Upper lobe of left lung (tissue), 6 donors: ENCODE measurements at regions not wholly inside any gene's neighbourhood (a gene's known extent, or its start where the extent isn't known, plus 50 kb on each side); places are given as distances from the start of the nearest gene placed in this dataset.

ENCODE experiments used
- ATAC-seq, 2 donors: fragments of 200-7000 bp; cut with Tn5 transposase; one replicate each; pipeline ENCODE4 v1.9.1; 2022; ENCODE audit warnings: mild to moderate bottlenecking in 2 of 2, moderate library complexity in 2 of 2; ENCODE audit not compliant: low FRiP score in 2 of 2
- DNase-seq, 2 donors: peaks; one replicate each; pipeline ENCODE4 v3.0.0-alpha.2; 2019 to 2020
- H3K27ac ChIP-seq, 4 donors: fragments of 200-600 bp; sonication (generic); one replicate each; pipeline ENCODE4 v1.5.1; 2016 to 2019
- H3K27me3 ChIP-seq, 4 donors: fragments of 200-600 bp; sonication (generic); one replicate each; pipeline ENCODE4 v1.5.1; 2017 to 2019
- H3K36me3 ChIP-seq, 4 donors: fragments of 200-600 bp; sonication (generic); one replicate each; pipeline ENCODE4 v1.5.1; 2016 to 2019
- H3K4me1 ChIP-seq, 4 donors: fragments of 200-600 bp; sonication (generic); one replicate each; pipeline ENCODE4 v1.5.1; 2018 to 2019
- H3K4me3 ChIP-seq, 4 donors: fragments of 200-600 bp; sonication (generic); one replicate each; pipeline ENCODE4 v1.5.1; 2017 to 2019; ENCODE audit warnings: mild to moderate bottlenecking in 2 of 4, moderate library complexity in 1 of 4
- H3K9me3 ChIP-seq, 4 donors: fragments of 200-600 bp; sonication (generic); one replicate each; pipeline ENCODE4 v1.5.1; 2018 to 2019
- EP300 ChIP-seq, 4 donors: sonication (generic); formaldehyde crosslinking; IDR thresholded peaks; one replicate each; pipeline ENCODE4 v1.5.1; 2017; ENCODE audit warnings: antibody characterized with exemption in 4 of 4, control low read depth in 2 of 4
- POLR2A ChIP-seq, 4 donors: fragments of 450-650 bp; IDR thresholded peaks; one replicate each; pipeline ENCODE4 v1.5.1; 2016 to 2017; ENCODE audit warnings: antibody characterized with exemption in 4 of 4, mild to moderate bottlenecking in 2 of 4
- POLR2AphosphoS5 ChIP-seq, 2 donors: sonication (generic); formaldehyde crosslinking; IDR thresholded peaks; one replicate each; pipeline ENCODE4 v1.5.1; 2017; ENCODE audit warnings: antibody characterized with exemption in 2 of 2
- WGBS, 2 donors: methylation state at CpG; one replicate each; pipeline ENCODE4 v1.1.5; 2017 to 2018; 5-methylcytosine and 5-hydroxymethylcytosine counted together
- TF ChIP-seq, protein P1 (sequence below), 6 experiments: fragments of 450-650 bp in 4 of 6; fragments of 200-600 bp in 2 of 6; sonication (generic) in 2 of 6; IDR thresholded peaks; one replicate each; pipeline ENCODE4 v1.5.1; 2016 to 2019; ENCODE audit warnings: antibody characterized with exemption in 6 of 6
- donor health status: DM: no; HTN: no; CAD: no; lungs with moderate emphysema.
- donor health status: DM: no; HTN: yes; CAD: no; lungs with severe emphysema.

DNA sequence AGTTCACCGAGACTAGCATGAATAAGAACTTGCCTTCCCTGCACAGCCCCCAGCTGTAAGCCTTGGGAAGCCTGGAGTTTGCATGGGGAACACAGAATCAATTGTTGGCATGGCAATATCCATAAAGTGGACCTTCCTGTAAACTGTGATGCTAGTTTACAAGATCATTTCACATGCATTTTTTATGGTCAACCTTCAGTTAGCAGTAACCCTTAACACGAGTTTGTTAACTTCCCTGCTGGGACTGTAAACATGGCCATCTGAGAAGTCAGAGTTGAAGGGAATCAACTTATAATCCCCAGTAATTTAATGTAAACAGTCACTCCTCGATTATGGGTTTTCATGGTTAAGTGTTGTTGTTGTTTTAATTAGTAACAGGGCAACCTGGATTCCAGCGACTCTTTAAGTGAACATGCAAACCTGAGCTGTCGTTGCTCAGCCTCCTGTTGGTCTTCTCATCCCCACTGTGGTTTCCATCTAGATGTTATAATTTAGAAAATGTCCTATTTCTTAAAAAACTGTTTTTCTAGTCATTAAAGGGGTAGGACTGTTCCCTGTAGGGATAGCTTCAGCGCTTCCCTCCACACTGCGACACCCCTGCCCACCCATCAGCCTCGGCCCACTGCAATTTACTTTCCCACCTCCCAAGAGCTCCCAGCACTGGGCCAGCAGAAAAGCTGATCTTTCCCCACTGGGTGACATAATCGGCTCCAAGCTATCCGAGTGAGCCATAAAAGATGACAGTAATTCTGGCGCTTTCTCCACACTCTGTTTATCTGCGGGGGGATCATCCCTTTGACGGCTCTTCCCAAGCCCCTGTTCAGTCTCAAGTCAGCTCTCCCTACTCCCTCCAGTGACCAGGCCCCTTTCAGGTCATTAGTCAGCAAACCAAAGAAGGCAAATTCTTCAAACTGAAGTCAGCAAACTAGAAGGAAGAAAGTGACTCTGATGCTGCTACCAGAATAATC is 107.6 kb upstream of the IPO9 start:
- 76 to 80% methylated on average over 13 of the region's 13 CpGs for WGBS, 2 donors
- H3K27me3 ChIP-seq, result no peaks in the 10 kb centered on the region
- no peak overlapping the region for H3K4me3 ChIP-seq
- H3K36me3 ChIP-seq, result peaks cover 0 to 8% (median 3%) of the 10 kb centered on the region in 4 donors
- H3K27ac ChIP-seq, result peak overlapping the region in 2 of 4 donors; percentile 19 to 70
- no peaks in the 10 kb centered on the region for H3K9me3 ChIP-seq
- ATAC-seq, result peak in 1 of 2 donors; percentile 65
- peaks cover 7 to 32% (median 26%) of the 10 kb centered on the region in 4 donors for H3K4me1 ChIP-seq
- TF ChIP-seq POLR2AphosphoS5 (IDR thresholded peaks at IDR 0.05), result no peak
- TF ChIP-seq, protein P1, sequence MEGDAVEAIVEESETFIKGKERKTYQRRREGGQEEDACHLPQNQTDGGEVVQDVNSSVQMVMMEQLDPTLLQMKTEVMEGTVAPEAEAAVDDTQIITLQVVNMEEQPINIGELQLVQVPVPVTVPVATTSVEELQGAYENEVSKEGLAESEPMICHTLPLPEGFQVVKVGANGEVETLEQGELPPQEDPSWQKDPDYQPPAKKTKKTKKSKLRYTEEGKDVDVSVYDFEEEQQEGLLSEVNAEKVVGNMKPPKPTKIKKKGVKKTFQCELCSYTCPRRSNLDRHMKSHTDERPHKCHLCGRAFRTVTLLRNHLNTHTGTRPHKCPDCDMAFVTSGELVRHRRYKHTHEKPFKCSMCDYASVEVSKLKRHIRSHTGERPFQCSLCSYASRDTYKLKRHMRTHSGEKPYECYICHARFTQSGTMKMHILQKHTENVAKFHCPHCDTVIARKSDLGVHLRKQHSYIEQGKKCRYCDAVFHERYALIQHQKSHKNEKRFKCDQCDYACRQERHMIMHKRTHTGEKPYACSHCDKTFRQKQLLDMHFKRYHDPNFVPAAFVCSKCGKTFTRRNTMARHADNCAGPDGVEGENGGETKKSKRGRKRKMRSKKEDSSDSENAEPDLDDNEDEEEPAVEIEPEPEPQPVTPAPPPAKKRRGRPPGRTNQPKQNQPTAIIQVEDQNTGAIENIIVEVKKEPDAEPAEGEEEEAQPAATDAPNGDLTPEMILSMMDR (IDR thresholded peaks at IDR 0.05), result no peak
- no peak for TF ChIP-seq EP300 (IDR thresholded peaks at IDR 0.05)
- TF ChIP-seq POLR2A (IDR thresholded peaks at IDR 0.05), result no peak
- DNase-seq, result no peak

DNA sequence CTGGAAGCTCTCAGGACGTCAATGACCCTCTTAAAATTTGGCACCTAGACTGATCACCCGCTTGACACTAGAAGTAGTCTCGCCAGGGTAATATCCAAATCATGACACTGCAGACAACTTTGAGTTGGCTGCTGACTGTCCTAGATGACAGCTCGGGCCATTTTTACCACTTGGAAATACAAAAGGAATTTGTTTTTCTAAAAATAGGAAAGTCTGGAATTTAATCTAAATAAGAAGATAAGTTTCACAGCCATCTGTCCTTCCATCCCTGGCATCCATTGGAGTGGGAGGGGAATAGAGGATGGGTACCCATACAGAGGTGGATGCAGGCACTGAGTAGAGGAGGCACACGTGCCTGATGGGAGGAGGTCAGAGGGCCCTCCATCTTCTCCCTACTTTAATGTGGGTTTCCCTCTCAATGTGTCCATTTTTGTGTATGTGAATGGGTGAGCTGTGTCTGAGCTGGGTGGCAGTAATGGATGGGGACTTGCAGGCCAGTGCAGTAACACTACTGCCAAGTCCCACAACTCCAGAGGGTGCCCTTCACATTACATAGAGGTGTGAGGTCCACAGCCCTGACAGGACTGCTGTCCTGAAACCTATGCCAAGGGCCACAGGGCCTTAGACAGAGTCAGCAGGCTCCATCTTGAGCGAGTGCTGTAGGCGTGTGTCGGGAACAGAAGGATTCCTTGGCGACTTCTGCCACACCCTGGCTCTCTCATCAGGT is 104.8 kb upstream of the IPO9 start:
- Histone ChIP-seq H3K4me1 (peaks cover 0 to 33% (median 18%) of the 10 kb centered on the region in 4 donors), H3K27ac (peak overlapping the region; percentile 23 to 73 (median 48))

DNA sequence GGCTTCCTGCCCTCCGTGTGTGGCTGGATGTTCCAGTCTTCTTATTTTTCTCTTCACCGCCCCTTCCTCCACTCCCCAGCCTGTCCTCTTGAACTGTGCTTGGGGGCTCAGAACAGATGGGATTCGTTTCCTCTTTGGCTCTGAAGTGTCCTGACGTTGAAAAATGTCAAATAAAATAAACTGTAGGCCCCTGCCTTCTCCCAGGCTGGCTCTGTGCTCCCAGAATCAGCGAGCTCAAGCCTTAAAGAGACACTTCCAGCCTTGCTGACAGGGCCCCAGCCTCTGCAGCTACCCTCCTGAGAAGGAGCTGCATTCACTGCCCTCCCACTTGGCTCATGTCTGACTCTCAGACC is 104.2 kb upstream of the IPO9 start:
- H3K4me1 ChIP-seq, result peaks cover 0 to 28% (median 13%) of the 10 kb centered on the region in 4 donors
- 55 to 65% methylated on average over 5 of the region's 5 CpGs for WGBS, 2 donors
- H3K9me3 ChIP-seq, result no peaks in the 10 kb centered on the region
- no peak overlapping the region for H3K4me3 ChIP-seq
- H3K36me3 ChIP-seq, result no peaks in the 10 kb centered on the region
- ATAC-seq, result no peak
- DNase-seq, result no peak
- peak overlapping the region; percentile 23 to 73 (median 48) for H3K27ac ChIP-seq
- H3K27me3 ChIP-seq, result no peaks in the 10 kb centered on the region
- TF ChIP-seq EP300 (IDR thresholded peaks at IDR 0.05), result no peak
- no peak for TF ChIP-seq POLR2A (IDR thresholded peaks at IDR 0.05)
- peak in 1 of 2 donors; percentile 40 for TF ChIP-seq POLR2AphosphoS5 (IDR thresholded peaks at IDR 0.05)
- TF ChIP-seq, protein P1 (IDR thresholded peaks at IDR 0.05), result no peak

More for the DNA sequence above, 104.8 kb upstream of the IPO9 start:
- Histone ChIP-seq H3K27me3 (no peaks in the 10 kb centered on the region), H3K9me3 (no peaks in the 10 kb centered on the region), H3K4me3 (no peak overlapping the region), H3K36me3 (no peaks in the 10 kb centered on the region)
- peak in 1 of 2 donors; percentile 16 for ATAC-seq
- TF ChIP-seq POLR2AphosphoS5 (IDR thresholded peaks at IDR 0.05) (no peak), POLR2A (IDR thresholded peaks at IDR 0.05) (no peak), EP300 (IDR thresholded peaks at IDR 0.05) (no peak)
- TF ChIP-seq, protein P1 (IDR thresholded peaks at IDR 0.05), result no peak
- DNase-seq, result no peak
- WGBS, 2 donors, result 47 to 52% methylated on average over 9 of the region's 9 CpGs

DNA sequence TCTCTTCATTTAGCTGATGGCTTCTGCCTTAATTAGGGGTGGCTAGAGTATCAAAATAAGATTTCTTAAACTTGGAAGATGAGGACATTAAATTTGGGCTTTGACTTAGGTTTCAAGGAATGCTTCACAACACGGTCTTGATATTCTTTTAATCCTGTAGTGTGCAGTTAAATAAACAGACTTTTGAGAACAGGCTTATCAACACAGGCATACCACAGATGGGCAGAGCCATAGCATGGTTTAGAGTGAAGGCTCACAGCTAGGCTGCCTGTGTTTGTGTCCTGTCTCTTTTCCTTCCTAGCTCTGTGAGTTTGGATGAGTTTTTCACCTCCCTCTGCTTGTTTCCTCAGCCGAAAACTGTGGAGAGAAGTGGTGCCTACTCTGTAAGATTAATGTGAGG is 102.3 kb upstream of the IPO9 start:
- Histone ChIP-seq H3K36me3 (no peaks in the 10 kb centered on the region), H3K9me3 (no peaks in the 10 kb centered on the region), H3K4me1 (peaks cover 0 to 21% (median 9%) of the 10 kb centered on the region in 4 donors), H3K27ac (no peak overlapping the region), H3K27me3 (no peaks in the 10 kb centered on the region), H3K4me3 (no peak overlapping the region)
- DNase-seq (no peak), ATAC-seq (no peak)
- WGBS, 2 donors, result 48 to 53% methylated on average over 2 of the region's 2 CpGs
- TF ChIP-seq EP300 (IDR thresholded peaks at IDR 0.05) (no peak), POLR2A (IDR thresholded peaks at IDR 0.05) (no peak)
- TF ChIP-seq, protein P1 (IDR thresholded peaks at IDR 0.05), result no peak
